UCSD-AML1 (cell line): ENCODE measurements at regions not wholly inside any gene's neighbourhood (a gene's known extent, or its start where the extent isn't known, plus 50 kb on each side); places are given as distances from the start of the nearest gene placed in this dataset.

Experiments
- DNase-seq: peaks from one replicate; lab custom pipeline; 2025; ENCODE audit not compliant: unreplicated experiment; lab: John Stamatoyannopoulos, UW

DNA sequence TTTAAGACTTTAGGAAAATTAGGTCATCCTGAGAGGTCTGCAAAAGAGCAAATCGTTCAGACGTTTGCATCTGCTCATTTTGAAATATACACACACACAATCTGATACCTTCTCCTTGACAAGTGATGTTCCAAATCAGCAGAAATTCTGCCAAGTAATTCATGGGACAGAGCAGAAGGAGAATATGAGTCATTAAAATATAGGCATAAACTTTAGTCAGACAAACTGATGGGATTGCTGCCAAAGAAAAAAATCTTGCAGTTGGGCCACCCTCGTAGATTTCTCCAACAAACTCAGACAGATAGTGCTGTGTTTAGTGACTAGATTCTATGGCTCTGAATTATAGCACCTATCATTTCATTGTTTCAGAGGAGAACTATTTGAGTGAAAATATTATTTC is 336.3 kb downstream of the NYAP2 start:
- no peak for DNase-seq

DNA sequence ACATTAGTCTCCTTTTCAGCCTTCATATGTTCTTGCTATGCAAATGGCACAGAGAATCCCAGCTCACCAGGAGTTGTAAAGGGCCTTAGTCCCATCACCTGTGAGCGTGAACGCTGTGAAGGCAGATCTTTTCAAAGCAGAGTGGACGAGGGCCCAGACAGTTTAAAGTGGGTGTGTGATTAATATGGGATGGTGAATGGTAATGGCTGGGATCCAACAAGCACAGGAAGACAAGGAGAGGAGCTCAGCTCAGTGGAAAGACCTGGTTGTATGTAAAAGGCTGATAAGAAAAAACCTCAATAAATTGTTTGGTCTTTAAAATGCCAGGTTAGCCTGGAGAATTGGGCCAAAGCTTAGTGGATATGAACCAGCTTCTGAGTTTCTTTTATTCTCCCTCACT is 326.2 kb downstream of the NYAP2 start:
- no peak for DNase-seq
